Mucosa of descending colon (tissue), 3 donors: ENCODE measurements at regions not wholly inside any gene's neighbourhood (a gene's known extent, or its start where the extent isn't known, plus 50 kb on each side); places are given as distances from the start of the nearest gene placed in this dataset.

ENCODE experiments used
- ATAC-seq: fragments of 200-7000 bp; cut with Tn5 transposase; one replicate; pipeline ENCODE4 v1.9.1; 2020; ENCODE audit warnings: mild to moderate bottlenecking, moderate library complexity
- DNase-seq, 3 donors: peaks; one replicate each; pipeline ENCODE4 v3.0.0-alpha.2; 2020
- H3K36me3 ChIP-seq: fragments of 200-600 bp; one replicate; pipeline ENCODE4 v1.8.0; 2021; ENCODE audit warnings: low read depth, mild to moderate bottlenecking
- H3K4me1 ChIP-seq: fragments of 200-600 bp; one replicate; pipeline ENCODE4 v1.8.0; 2021; ENCODE audit warnings: low read depth, mild to moderate bottlenecking
- H3K4me3 ChIP-seq: fragments of 200-600 bp; one replicate; pipeline ENCODE4 v1.8.0; 2021; ENCODE audit warnings: mild to moderate bottlenecking
- H3K9me3 ChIP-seq: fragments of 200-600 bp; one replicate; pipeline ENCODE4 v1.8.0; 2021; ENCODE audit warnings: mild to moderate bottlenecking
- CTCF ChIP-seq: fragments of 200-600 bp; IDR thresholded peaks from one replicate; pipeline ENCODE4 v1.8.0; 2022; ENCODE audit warnings: antibody characterized with exemption, mild to moderate bottlenecking
- intact Hi-C, 2 donors: fragments of 100-400 bp; cut with DNase I in 1 of 2; cut with micrococcal nuclease in 1 of 2; formaldehyde crosslinking; loops; one replicate each; pipeline versions ENCODE4 v1.11.0 to v1.11.1; 2022; cut with DNase I, micrococcal nuclease
- donor health status: DM: no; HTN: no; CAD: no; lungs with moderate emphysema.
- donor health status: DM: no; HTN: no; CAD: no.
- donor health status: DM: no; HTN: yes; CAD: no.

- no peak for ATAC-seq
- H3K36me3 ChIP-seq: no peaks in the 10 kb centered on the region
- DNase-seq: peak in 1 of 3 donors; percentile 71
- H3K4me1 ChIP-seq: no peaks in the 10 kb centered on the region
- TF ChIP-seq CTCF: no peak
- no peak overlapping the region for H3K4me3 ChIP-seq
- H3K9me3 ChIP-seq: no peaks in the 10 kb centered on the region
- intact Hi-C loops: no loop called here
Measured at GRCh38 chr3:145776782-145777408, 384.1 kb downstream of the PLOD2 start.

- no peak for DNase-seq
- Histone ChIP-seq H3K4me1 (no peaks in the 10 kb centered on the region), H3K9me3 (no peaks in the 10 kb centered on the region), H3K36me3 (no peaks in the 10 kb centered on the region), H3K4me3 (no peak overlapping the region)
- no peak for TF ChIP-seq CTCF
- intact Hi-C loops: no loop called here
- ATAC-seq: no peak
Measured at GRCh38 chr3:145780301-145780700, 380.7 kb downstream of the PLOD2 start.

GRCh38 chr3:145785668-145786067 is 375.3 kb downstream of the PLOD2 start:
- no peak for TF ChIP-seq CTCF
- intact Hi-C loops: no loop called here
- H3K9me3 ChIP-seq: no peaks in the 10 kb centered on the region
- no peaks in the 10 kb centered on the region for H3K36me3 ChIP-seq
- no peaks in the 10 kb centered on the region for H3K4me1 ChIP-seq
- ATAC-seq (no peak), DNase-seq (no peak)
- H3K4me3 ChIP-seq: no peak overlapping the region

DNA sequence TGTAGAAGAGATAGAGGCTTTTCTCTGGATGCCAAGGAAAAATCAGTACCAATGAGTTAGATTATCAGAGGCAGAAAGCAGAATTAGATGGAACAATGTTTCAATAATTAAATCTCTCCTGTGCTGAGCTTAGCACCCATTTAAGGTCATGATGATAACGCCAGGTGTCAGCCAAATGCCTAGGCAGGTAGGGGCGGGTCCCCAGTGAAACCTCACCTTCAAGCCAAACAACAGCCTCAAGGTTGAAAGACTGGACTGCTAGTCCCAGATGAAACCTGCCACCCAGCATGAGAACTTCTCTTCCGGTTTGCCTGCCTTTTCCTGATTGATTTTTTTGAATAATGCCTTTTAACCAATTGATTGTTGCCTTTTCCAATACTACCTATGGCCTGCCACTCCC is 363.0 kb downstream of the PLOD2 start:
- Histone ChIP-seq H3K4me1 (no peaks in the 10 kb centered on the region), H3K9me3 (no peaks in the 10 kb centered on the region), H3K36me3 (no peaks in the 10 kb centered on the region), H3K4me3 (no peak overlapping the region)
- DNase-seq (no peak), ATAC-seq (no peak)
- intact Hi-C loops: no loop called here
- no peak for TF ChIP-seq CTCF

GRCh38 chr3:145798696-145799537 is 362.1 kb downstream of the PLOD2 start:
- intact Hi-C loops: no loop called here
- DNase-seq: no peak

More at GRCh38 chr3:145798696-145799537, 362.1 kb downstream of the PLOD2 start:
- Histone ChIP-seq H3K4me1 (no peaks in the 10 kb centered on the region), H3K9me3 (no peaks in the 10 kb centered on the region), H3K4me3 (no peak overlapping the region), H3K36me3 (no peaks in the 10 kb centered on the region)
- no peak for TF ChIP-seq CTCF
- ATAC-seq: no peak
